ENCODE measurements at regions not wholly inside any gene's neighbourhood (a gene's known extent, or its start where the extent isn't known, plus 50 kb on each side); places are given as distances from the start of the nearest gene placed in this dataset.

DNA sequence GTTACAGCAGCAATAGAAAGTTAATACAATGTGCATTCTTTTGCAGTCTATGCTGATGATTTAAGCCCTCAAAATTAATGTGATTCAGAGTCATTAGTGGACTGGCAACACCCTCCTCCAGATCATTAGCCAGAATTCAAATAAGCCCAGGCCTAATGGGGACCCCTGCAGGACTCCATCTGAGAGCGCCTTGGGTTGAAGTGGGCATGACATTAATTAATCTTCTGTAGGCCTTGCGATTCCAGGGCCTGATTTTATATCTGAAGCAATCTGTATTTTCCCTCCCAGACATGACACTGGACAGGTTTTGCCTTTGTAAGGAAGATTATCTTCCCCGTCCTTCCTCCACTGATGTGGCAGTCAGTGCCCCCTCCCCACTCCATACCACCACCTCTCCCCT lies 442.9 kb downstream of the FOXO1 start:
- Histone ChIP-seq H3K27ac (ENCODE audit: low read depth, low read length) (no peak overlapping the region), H3K27me3 (ENCODE audit: control insufficient read depth, insufficient read depth, low read length) (no peaks in the 10 kb centered on the region), H3K36me3 (ENCODE audit: control insufficient read depth, insufficient read depth, low read length) (no peaks in the 10 kb centered on the region), H3K4me1 (ENCODE audit: control insufficient read depth, insufficient read depth, low read length) (peaks cover 9% of the 10 kb centered on the region), H3K9ac (ENCODE audit: low read length) (no peak overlapping the region), H3K9me3 (ENCODE audit: control insufficient read depth, insufficient read depth, low read depth, low read length) (no peaks in the 10 kb centered on the region), H3K4me3 (ENCODE audit: low read depth, low read length) (no peak overlapping the region)

GRCh38 chr13:40228496-40228895 lies 437.9 kb downstream of the FOXO1 start:
- no peak overlapping the region for H3K27ac ChIP-seq (ENCODE audit: low read depth, low read length)
- H3K36me3 ChIP-seq (ENCODE audit: control insufficient read depth, insufficient read depth, low read length): no peaks in the 10 kb centered on the region
- no peaks in the 10 kb centered on the region for H3K27me3 ChIP-seq (ENCODE audit: control insufficient read depth, insufficient read depth, low read length)
- no peak overlapping the region for H3K9ac ChIP-seq (ENCODE audit: low read length)
- no peaks in the 10 kb centered on the region for H3K9me3 ChIP-seq (ENCODE audit: control insufficient read depth, insufficient read depth, low read depth, low read length)
- no peak overlapping the region for H3K4me3 ChIP-seq (ENCODE audit: low read depth, low read length)
- peaks cover 9% of the 10 kb centered on the region; the same call in 1 of the 2 replicates for H3K4me1 ChIP-seq (ENCODE audit: control insufficient read depth, insufficient read depth, low read length)

DNA sequence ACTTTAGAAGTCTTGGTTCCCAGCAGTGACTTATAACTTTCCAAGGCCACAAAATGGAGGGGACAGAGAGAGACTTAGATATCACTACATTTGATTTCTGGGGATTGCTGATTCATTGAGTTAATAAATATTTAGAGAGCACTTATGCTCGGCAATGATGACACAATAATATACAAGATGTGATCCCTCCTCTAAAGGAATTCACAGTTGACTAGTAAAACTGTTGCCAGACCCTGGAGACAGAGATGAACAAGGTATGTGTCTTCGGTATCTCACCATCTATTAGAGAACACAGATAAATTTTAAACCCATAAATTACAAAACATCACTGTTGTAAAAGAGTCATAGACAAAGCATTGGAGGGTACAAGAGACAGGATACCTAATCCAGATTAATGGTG lies 437.5 kb downstream of the FOXO1 start:
- Histone ChIP-seq H3K4me1 (ENCODE audit: control insufficient read depth, insufficient read depth, low read length) (peaks cover 9% of the 10 kb centered on the region; the same call in 1 of the 2 replicates), H3K27me3 (ENCODE audit: control insufficient read depth, insufficient read depth, low read length) (no peaks in the 10 kb centered on the region), H3K9ac (ENCODE audit: low read length) (no peak overlapping the region), H3K4me3 (ENCODE audit: low read depth, low read length) (no peak overlapping the region), H3K27ac (ENCODE audit: low read depth, low read length) (no peak overlapping the region), H3K36me3 (ENCODE audit: control insufficient read depth, insufficient read depth, low read length) (no peaks in the 10 kb centered on the region), H3K9me3 (ENCODE audit: control insufficient read depth, insufficient read depth, low read depth, low read length) (no peaks in the 10 kb centered on the region)

- H3K4me1 ChIP-seq (ENCODE audit: control insufficient read depth, insufficient read depth, low read length): peaks cover 9% of the 10 kb centered on the region; the same call in 1 of the 2 replicates
- H3K27ac ChIP-seq (ENCODE audit: low read depth, low read length): no peak overlapping the region
- H3K4me3 ChIP-seq (ENCODE audit: low read depth, low read length): no peak overlapping the region
- no peak overlapping the region for H3K9ac ChIP-seq (ENCODE audit: low read length)
- H3K9me3 ChIP-seq (ENCODE audit: control insufficient read depth, insufficient read depth, low read depth, low read length): no peaks in the 10 kb centered on the region
- no peaks in the 10 kb centered on the region for H3K36me3 ChIP-seq (ENCODE audit: control insufficient read depth, insufficient read depth, low read length)
- no peaks in the 10 kb centered on the region for H3K27me3 ChIP-seq (ENCODE audit: control insufficient read depth, insufficient read depth, low read length)
Observed at GRCh38 chr13:40230833-40231266, 435.6 kb downstream of the FOXO1 start.

- Histone ChIP-seq H3K36me3 (ENCODE audit: control insufficient read depth, insufficient read depth, low read length) (no peaks in the 10 kb centered on the region), H3K9ac (ENCODE audit: low read length) (no peak overlapping the region), H3K27ac (ENCODE audit: low read depth, low read length) (no peak overlapping the region), H3K27me3 (ENCODE audit: control insufficient read depth, insufficient read depth, low read length) (no peaks in the 10 kb centered on the region), H3K4me1 (ENCODE audit: control insufficient read depth, insufficient read depth, low read length) (peaks cover 9% of the 10 kb centered on the region; the same call in 1 of the 2 replicates), H3K4me3 (ENCODE audit: low read depth, low read length) (no peak overlapping the region), H3K9me3 (ENCODE audit: control insufficient read depth, insufficient read depth, low read depth, low read length) (no peaks in the 10 kb centered on the region)
Observed at GRCh38 chr13:40231311-40231710, 435.1 kb downstream of the FOXO1 start.

DNA sequence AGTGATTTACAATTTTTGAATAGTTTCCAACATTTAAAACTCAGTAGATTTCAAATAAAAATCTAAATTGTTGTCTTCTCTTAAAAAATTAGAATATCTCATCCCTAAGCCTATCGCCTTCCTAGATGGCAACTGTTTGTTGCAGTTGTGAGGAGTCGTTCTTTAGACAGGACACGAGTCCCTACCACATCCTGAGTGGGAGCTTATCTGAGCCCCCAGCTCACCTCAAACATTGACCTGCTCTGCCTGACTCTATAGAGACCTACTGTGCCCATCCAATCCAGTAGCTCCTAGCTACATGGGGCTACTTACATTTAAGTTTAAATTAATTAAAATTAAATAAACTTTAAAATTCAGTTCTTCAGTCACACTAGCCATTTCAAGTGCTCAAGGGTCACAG lies 434.7 kb downstream of the FOXO1 start:
- Histone ChIP-seq H3K9ac (ENCODE audit: low read length) (no peak overlapping the region), H3K4me1 (ENCODE audit: control insufficient read depth, insufficient read depth, low read length) (peaks cover 9% of the 10 kb centered on the region; the same call in 1 of the 2 replicates), H3K27me3 (ENCODE audit: control insufficient read depth, insufficient read depth, low read length) (no peaks in the 10 kb centered on the region), H3K27ac (ENCODE audit: low read depth, low read length) (no peak overlapping the region), H3K4me3 (ENCODE audit: low read depth, low read length) (no peak overlapping the region), H3K36me3 (ENCODE audit: control insufficient read depth, insufficient read depth, low read length) (no peaks in the 10 kb centered on the region), H3K9me3 (ENCODE audit: control insufficient read depth, insufficient read depth, low read depth, low read length) (no peaks in the 10 kb centered on the region)

- Histone ChIP-seq H3K9me3 (ENCODE audit: control insufficient read depth, insufficient read depth, low read depth, low read length) (no peaks in the 10 kb centered on the region), H3K9ac (ENCODE audit: low read length) (no peak overlapping the region), H3K27me3 (ENCODE audit: control insufficient read depth, insufficient read depth, low read length) (no peaks in the 10 kb centered on the region), H3K36me3 (ENCODE audit: control insufficient read depth, insufficient read depth, low read length) (no peaks in the 10 kb centered on the region), H3K4me3 (ENCODE audit: low read depth, low read length) (no peak overlapping the region), H3K4me1 (ENCODE audit: control insufficient read depth, insufficient read depth, low read length) (peaks cover 9% of the 10 kb centered on the region; the same call in 1 of the 2 replicates), H3K27ac (ENCODE audit: low read depth, low read length) (no peak overlapping the region)
Observed at GRCh38 chr13:40232311-40233040, 434.0 kb downstream of the FOXO1 start.

GRCh38 chr13:40233731-40234195 lies 432.7 kb downstream of the FOXO1 start:
- Histone ChIP-seq H3K9me3 (ENCODE audit: control insufficient read depth, insufficient read depth, low read depth, low read length) (no peaks in the 10 kb centered on the region), H3K27me3 (ENCODE audit: control insufficient read depth, insufficient read depth, low read length) (no peaks in the 10 kb centered on the region), H3K36me3 (ENCODE audit: control insufficient read depth, insufficient read depth, low read length) (no peaks in the 10 kb centered on the region), H3K9ac (ENCODE audit: low read length) (no peak overlapping the region), H3K4me3 (ENCODE audit: low read depth, low read length) (no peak overlapping the region), H3K4me1 (ENCODE audit: control insufficient read depth, insufficient read depth, low read length) (peaks cover 9% of the 10 kb centered on the region; the same call in 1 of the 2 replicates), H3K27ac (ENCODE audit: low read depth, low read length) (no peak overlapping the region)

- no peak overlapping the region for H3K27ac ChIP-seq (ENCODE audit: low read depth, low read length)
- no peak overlapping the region for H3K4me3 ChIP-seq (ENCODE audit: low read depth, low read length)
- H3K36me3 ChIP-seq (ENCODE audit: control insufficient read depth, insufficient read depth, low read length): no peaks in the 10 kb centered on the region
Observed at GRCh38 chr13:40235160-40235796, 431.2 kb downstream of the FOXO1 start.

GRCh38 chr13:40236566-40237168 lies 429.8 kb downstream of the FOXO1 start:
- H3K4me3 ChIP-seq (ENCODE audit: low read depth, low read length): no peak overlapping the region
- H3K36me3 ChIP-seq (ENCODE audit: control insufficient read depth, insufficient read depth, low read length): no peaks in the 10 kb centered on the region
- no peaks in the 10 kb centered on the region for H3K9me3 ChIP-seq (ENCODE audit: control insufficient read depth, insufficient read depth, low read depth, low read length)
- peaks cover 9% of the 10 kb centered on the region; the same call in 1 of the 2 replicates for H3K4me1 ChIP-seq (ENCODE audit: control insufficient read depth, insufficient read depth, low read length)
- H3K9ac ChIP-seq (ENCODE audit: low read length): no peak overlapping the region
- no peak overlapping the region for H3K27ac ChIP-seq (ENCODE audit: low read depth, low read length)
- H3K27me3 ChIP-seq (ENCODE audit: control insufficient read depth, insufficient read depth, low read length): no peaks in the 10 kb centered on the region

More at GRCh38 chr13:40235160-40235796, 431.2 kb downstream of the FOXO1 start:
- Histone ChIP-seq H3K9ac (ENCODE audit: low read length) (no peak overlapping the region), H3K27me3 (ENCODE audit: control insufficient read depth, insufficient read depth, low read length) (no peaks in the 10 kb centered on the region), H3K4me1 (ENCODE audit: control insufficient read depth, insufficient read depth, low read length) (peaks cover 9% of the 10 kb centered on the region; the same call in 1 of the 2 replicates), H3K9me3 (ENCODE audit: control insufficient read depth, insufficient read depth, low read depth, low read length) (no peaks in the 10 kb centered on the region)

DNA sequence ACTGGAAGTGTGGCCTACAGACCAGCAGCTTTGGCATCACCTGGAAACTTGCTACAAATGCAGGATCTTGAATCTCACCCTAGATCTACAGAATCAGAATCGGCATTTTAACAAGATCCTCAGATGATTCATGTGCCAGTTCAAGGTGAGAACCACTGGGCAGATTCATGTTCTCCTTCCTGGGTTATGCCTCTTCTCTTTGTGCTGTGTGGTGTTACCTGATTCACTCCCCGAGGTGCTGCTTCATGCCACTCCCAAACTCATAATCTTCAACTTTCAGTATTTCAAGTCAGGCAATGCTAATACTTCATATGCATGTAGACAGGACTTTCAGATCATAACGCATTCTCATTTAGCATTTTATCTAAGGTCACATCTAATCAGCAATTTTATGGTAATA lies 427.7 kb downstream of the FOXO1 start:
- Histone ChIP-seq H3K27ac (ENCODE audit: low read depth, low read length) (no peak overlapping the region), H3K27me3 (ENCODE audit: control insufficient read depth, insufficient read depth, low read length) (no peaks in the 10 kb centered on the region), H3K9ac (ENCODE audit: low read length) (no peak overlapping the region), H3K9me3 (ENCODE audit: control insufficient read depth, insufficient read depth, low read depth, low read length) (no peaks in the 10 kb centered on the region), H3K4me3 (ENCODE audit: low read depth, low read length) (no peak overlapping the region), H3K4me1 (ENCODE audit: control insufficient read depth, insufficient read depth, low read length) (no peaks in the 10 kb centered on the region), H3K36me3 (ENCODE audit: control insufficient read depth, insufficient read depth, low read length) (no peaks in the 10 kb centered on the region)

All from HUES6 (cell line).